Hepatocyte (in vitro differentiated cells): ENCODE measurements at regions not wholly inside any gene's neighbourhood (a gene's known extent, or its start where the extent isn't known, plus 50 kb on each side); places are given as distances from the start of the nearest gene placed in this dataset.

Experiments
- DNase-seq: peaks from one replicate; pipeline ENCODE4 v3.0.0-alpha.2; 2016; ENCODE audit warnings: low spot score
- H2AFZ ChIP-seq: fragments of 200-600 bp; sonication (generic); 2 replicates; pipeline ENCODE4 v1.6.0; 2016; ENCODE audit warnings: antibody characterized with exemption, mild to moderate bottlenecking
- H3K27ac ChIP-seq: fragments of 200-600 bp; sonication (generic); 2 replicates; pipeline ENCODE4 v1.5.1; 2016; ENCODE audit warnings: mild to moderate bottlenecking
- H3K27me3 ChIP-seq: fragments of 200-600 bp; sonication (generic); 2 replicates; pipeline ENCODE4 v1.6.1; 2016
- H3K36me3 ChIP-seq: fragments of 200-600 bp; sonication (generic); replicated peaks from 2 replicates; pipeline ENCODE4 v1.5.1; 2016; ENCODE audit warnings: low read depth; ENCODE audit not compliant: insufficient read depth
- H3K4me1 ChIP-seq: fragments of 200-600 bp; sonication (generic); 2 replicates; pipeline ENCODE4 v1.5.1; 2016; ENCODE audit warnings: mild to moderate bottlenecking, moderate library complexity; ENCODE audit not compliant: insufficient read depth
- H3K4me2 ChIP-seq: fragments of 200-600 bp; sonication (generic); 2 replicates; pipeline ENCODE4 v1.6.0; 2016
- H3K4me3 ChIP-seq: fragments of 200-600 bp; sonication (generic); 2 replicates; pipeline ENCODE4 v1.5.1; 2016; ENCODE audit warnings: mild to moderate bottlenecking
- H3K79me2 ChIP-seq: fragments of 200-600 bp; sonication (generic); 2 replicates; pipeline ENCODE4 v1.6.0; 2017; ENCODE audit warnings: mild to moderate bottlenecking
- H3K9me2 ChIP-seq: fragments of 200-600 bp; sonication (generic); replicated peaks from 2 replicates; pipeline ENCODE4 v1.6.0; 2017; ENCODE audit warnings: mild to moderate bottlenecking; ENCODE audit not compliant: insufficient read depth
- H3K9me3 ChIP-seq: fragments of 200-600 bp; sonication (generic); 2 replicates; pipeline ENCODE4 v1.5.1; 2016; ENCODE audit warnings: low read depth, mild to moderate bottlenecking
- H4K20me1 ChIP-seq: fragments of 200-600 bp; sonication (generic); 2 replicates; pipeline ENCODE4 v1.6.0; 2016; ENCODE audit warnings: mild to moderate bottlenecking; ENCODE audit not compliant: insufficient read depth, poor library complexity, severe bottlenecking
- CTCF ChIP-seq: fragments of 200-600 bp; sonication (generic); IDR thresholded peaks from 2 replicates; pipeline ENCODE4 v1.5.1; 2016; ENCODE audit warnings: antibody characterized with exemption, mild to moderate bottlenecking; ENCODE audit not compliant: poor library complexity
- EZH2 ChIP-seq: fragments of 200-600 bp; sonication (generic); IDR thresholded peaks from 2 replicates; pipeline ENCODE4 v1.6.1; 2016; ENCODE audit warnings: antibody characterized with exemption, mild to moderate bottlenecking, borderline replicate concordance
- EZH2phosphoT487 ChIP-seq: fragments of 200-600 bp; sonication (generic); IDR thresholded peaks from one replicate; pipeline ENCODE4 v1.6.1; 2018; ENCODE audit warnings: antibody characterized with exemption, mild to moderate bottlenecking, low read depth, moderate library complexity; ENCODE audit not compliant: unreplicated experiment, severe bottlenecking
- WGBS: methylation state at CpG from one replicate; pipeline ENCODE4 v1.1.6; 2016; ENCODE audit warnings: low lambda C conversion rate; ENCODE audit errors: missing lambda C conversion rate; 5-methylcytosine and 5-hydroxymethylcytosine counted together

GRCh38 chr2:222357930-222358329 is 59.1 kb upstream of the PAX3 start:
- WGBS = 89% methylated on average over 1 of the region's 1 CpG
- H2AFZ ChIP-seq = no peak overlapping the region
- no peak for DNase-seq

GRCh38 chr2:222358876-222359275 is 60.1 kb upstream of the PAX3 start:
- no peak overlapping the region for H3K4me3 ChIP-seq
- 74% methylated on average over 1 of the region's 1 CpG for WGBS
- no peaks in the 10 kb centered on the region for H3K79me2 ChIP-seq
- TF ChIP-seq EZH2phosphoT487 = no peak
- no peaks in the 10 kb centered on the region for H3K4me1 ChIP-seq
- H3K27me3 ChIP-seq = no peaks in the 10 kb centered on the region
- H2AFZ ChIP-seq = no peak overlapping the region
- no peak for DNase-seq
- H3K27ac ChIP-seq = no peak overlapping the region
- no peaks in the 10 kb centered on the region for H3K36me3 ChIP-seq
- no peaks in the 10 kb centered on the region for H3K9me3 ChIP-seq
- no peaks in the 10 kb centered on the region for H3K9me2 ChIP-seq
- no peak overlapping the region for H3K4me2 ChIP-seq
- H4K20me1 ChIP-seq = no peaks in the 10 kb centered on the region

More at GRCh38 chr2:222357930-222358329, 59.1 kb upstream of the PAX3 start:
- Histone ChIP-seq H3K4me1 (no peaks in the 10 kb centered on the region), H3K27me3 (no peaks in the 10 kb centered on the region), H3K27ac (no peak overlapping the region), H3K79me2 (no peaks in the 10 kb centered on the region), H3K9me2 (no peaks in the 10 kb centered on the region), H3K4me2 (no peak overlapping the region), H3K9me3 (no peaks in the 10 kb centered on the region), H3K36me3 (no peaks in the 10 kb centered on the region), H4K20me1 (no peaks in the 10 kb centered on the region), H3K4me3 (no peak overlapping the region)
- TF ChIP-seq EZH2 = no peak
- no peak for TF ChIP-seq CTCF
- no peak for TF ChIP-seq EZH2phosphoT487

- Histone ChIP-seq H3K9me3 (no peaks in the 10 kb centered on the region), H3K36me3 (no peaks in the 10 kb centered on the region), H3K9me2 (no peaks in the 10 kb centered on the region), H3K27ac (no peak overlapping the region), H3K4me1 (no peaks in the 10 kb centered on the region), H4K20me1 (no peaks in the 10 kb centered on the region), H3K79me2 (no peaks in the 10 kb centered on the region), H2AFZ (no peak overlapping the region), H3K4me3 (no peak overlapping the region), H3K27me3 (no peaks in the 10 kb centered on the region), H3K4me2 (no peak overlapping the region)
- no peak for DNase-seq
- WGBS = 86% methylated on average over 4 of the region's 4 CpGs
- TF ChIP-seq EZH2phosphoT487 (no peak), EZH2 (no peak), CTCF (no peak)
Observed at GRCh38 chr2:222360146-222360545, 61.3 kb upstream of the PAX3 start.

GRCh38 chr2:222360997-222361396 is 62.2 kb upstream of the PAX3 start:
- Histone ChIP-seq H3K4me1 (no peaks in the 10 kb centered on the region), H3K4me2 (no peak overlapping the region), H3K27me3 (no peaks in the 10 kb centered on the region), H2AFZ (no peak overlapping the region), H3K79me2 (no peaks in the 10 kb centered on the region), H3K9me2 (no peaks in the 10 kb centered on the region), H4K20me1 (no peaks in the 10 kb centered on the region), H3K4me3 (no peak overlapping the region), H3K36me3 (no peaks in the 10 kb centered on the region), H3K27ac (no peak overlapping the region), H3K9me3 (no peaks in the 10 kb centered on the region)
- DNase-seq = no peak
- no peak for TF ChIP-seq EZH2phosphoT487
- no peak for TF ChIP-seq CTCF
- TF ChIP-seq EZH2 = no peak
- 79% methylated on average over 1 of the region's 1 CpG for WGBS
